Panc1 (cell line): ENCODE measurements at regions not wholly inside any gene's neighbourhood (a gene's known extent, or its start where the extent isn't known, plus 50 kb on each side); places are given as distances from the start of the nearest gene placed in this dataset.

Experiments used
- ATAC-seq: fragments of 200-7000 bp; cut with Tn5 transposase; 2 replicates; pipeline ENCODE4 v1.9.1; 2020; ENCODE audit warnings: mild to moderate bottlenecking, moderate library complexity
- BruUV-seq: library from RNA; stranded (reverse); fragments of 400-500 nt; replicated peaks from 2 replicates; lab custom pipeline; 2021; lab: Mats Ljungman, UMichigan
- CTCF ChIA-PET: fragments of 300-600 bp; sonication (Branson Sonifier 250); formaldehyde crosslinking; loops from one replicate; lab custom pipeline; 2022; ENCODE audit warnings: antibody characterized with exemption; lab: Charles Lee
- POLR2A ChIA-PET: fragments of 300-600 bp; sonication (Branson Sonifier 250); formaldehyde crosslinking; loops from one replicate; lab custom pipeline; 2022; ENCODE audit warnings: antibody characterized with exemption; lab: Charles Lee
- DNase-seq: peaks from one replicate; pipeline ENCODE4 v3.0.0-alpha.2; 2010; ENCODE audit warnings: low read depth, low spot score
- H3K27ac ChIP-seq: 2 replicates; pipeline ENCODE4 v1.5.1; 2011; ENCODE audit warnings: mild to moderate bottlenecking, low read length, inconsistent platforms
- H3K27me3 ChIP-seq: fragments of 200-500 bp; sonication (Bioruptor generic); 2 replicates; pipeline ENCODE4 v1.6.0; 2014; ENCODE audit warnings: low read length, inconsistent platforms; ENCODE audit not compliant: control insufficient read depth, insufficient read depth
- H3K36me3 ChIP-seq: fragments of 200-500 bp; sonication (Bioruptor generic); 2 replicates; pipeline ENCODE4 v1.5.1; 2014; ENCODE audit warnings: inconsistent platforms, mild to moderate bottlenecking, low read length, moderate library complexity; ENCODE audit not compliant: control insufficient read depth, insufficient read depth
- H3K4me1 ChIP-seq: 2 replicates; pipeline ENCODE4 v1.5.1; 2011; ENCODE audit warnings: inconsistent platforms, mild to moderate bottlenecking, low read length, moderate library complexity; ENCODE audit not compliant: control insufficient read depth, insufficient read depth
- H3K4me3 ChIP-seq, 2 experiments: 2 replicates each; pipeline ENCODE4 v1.5.1; 2011 to 2012; ENCODE audit warnings: low read depth in 2 of 2, low read length in 2 of 2, mild to moderate bottlenecking in 2 of 2, inconsistent platforms in 1 of 2, moderate library complexity in 1 of 2
- H3K9me3 ChIP-seq: fragments of 200-500 bp; sonication (Bioruptor generic); 2 replicates; pipeline ENCODE4 v1.5.1; 2014; ENCODE audit warnings: low read depth, mild to moderate bottlenecking, inconsistent platforms, low read length, moderate library complexity; ENCODE audit not compliant: control insufficient read depth, insufficient read depth
- CTCF ChIP-seq: fragments of 450-650 bp; IDR thresholded peaks from 2 replicates; pipeline ENCODE4 v1.5.1; 2017; ENCODE audit warnings: mild to moderate bottlenecking
- POLR2AphosphoS5 ChIP-seq: IDR thresholded peaks from 2 replicates; pipeline ENCODE4 v1.6.1; 2012; ENCODE audit warnings: mild to moderate bottlenecking, low read depth, low read length, moderate library complexity
- SIN3A ChIP-seq: IDR thresholded peaks from 2 replicates; pipeline ENCODE4 v1.6.1; 2012; ENCODE audit warnings: low read depth, mild to moderate bottlenecking, low read length, moderate library complexity, borderline replicate concordance; ENCODE audit not compliant: insufficient read depth
- TCF7L2 ChIP-seq: IDR thresholded peaks from 2 replicates; pipeline ENCODE4 v1.6.1; 2011; ENCODE audit warnings: mild to moderate bottlenecking, low read depth, low read length, inconsistent platforms
- in situ Hi-C: cut with HindIII; loops from 2 replicates; pipeline ENCODE4 v1.10.0; 2016; ENCODE audit warnings: low sequenced_read_pairs, low pct_unique_long_range_greater_than_20kb
- intact Hi-C: fragments of 100-400 bp; cut with micrococcal nuclease; formaldehyde crosslinking; loops from one replicate; pipeline ENCODE4 v1.10.0; 2022; ENCODE audit not compliant: unreplicated experiment
- TF ChIP-seq, protein P1 (sequence below), 2 experiments: IDR thresholded peaks; 2 replicates each; pipeline ENCODE4 v1.6.1; 2011 to 2012; ENCODE audit warnings: low read depth in 2 of 2, control low read depth in 1 of 2, low read length in 1 of 2, mild to moderate bottlenecking in 1 of 2, moderate library complexity in 1 of 2; ENCODE audit not compliant: insufficient read depth in 1 of 2

- ATAC-seq: no peak
- in situ Hi-C loops (no loop called here), intact Hi-C loops (no loop called here)
- CTCF ChIA-PET: no interaction called here
- Histone ChIP-seq H3K27ac (no peak overlapping the region), H3K9me3 (no peaks in the 10 kb centered on the region), H3K4me1 (no peaks in the 10 kb centered on the region), H3K27me3 (no peaks in the 10 kb centered on the region), H3K36me3 (no peaks in the 10 kb centered on the region), H3K4me3 (no peak overlapping the region)
- no peak for TF ChIP-seq CTCF
- no TSS peak for BruUV-seq
- DNase-seq: no peak
- POLR2A ChIA-PET: no interaction called here
Observed at GRCh38 chr13:80515296-80515695, 174.4 kb upstream of the SPRY2 start.

DNA sequence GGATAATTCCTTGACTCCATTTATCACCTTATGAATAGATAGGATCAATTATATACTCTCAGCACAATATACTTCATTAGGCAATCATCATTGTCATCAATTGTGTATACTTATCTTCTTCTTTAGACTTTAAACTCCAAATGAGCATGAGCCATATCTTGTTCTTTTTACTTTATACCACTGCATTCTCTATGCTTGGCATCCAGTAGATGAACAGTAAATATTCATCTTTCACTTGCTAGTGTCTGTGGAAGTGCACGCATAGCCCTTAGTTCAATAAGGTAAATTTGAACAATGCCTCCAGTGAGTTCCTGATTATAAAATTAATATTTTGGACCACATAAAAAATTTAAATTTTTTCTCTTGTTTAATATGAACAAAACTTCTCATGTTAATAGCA is 172.3 kb upstream of the SPRY2 start:
- H3K27me3 ChIP-seq: no peaks in the 10 kb centered on the region
- no peaks in the 10 kb centered on the region for H3K4me1 ChIP-seq
- BruUV-seq: no TSS peak
- ATAC-seq (no peak), DNase-seq (no peak)
- no peak overlapping the region for H3K27ac ChIP-seq
- TF ChIP-seq CTCF (no peak), POLR2AphosphoS5 (no peak), SIN3A (no peak), TCF7L2 (no peak)
- TF ChIP-seq, protein P1, sequence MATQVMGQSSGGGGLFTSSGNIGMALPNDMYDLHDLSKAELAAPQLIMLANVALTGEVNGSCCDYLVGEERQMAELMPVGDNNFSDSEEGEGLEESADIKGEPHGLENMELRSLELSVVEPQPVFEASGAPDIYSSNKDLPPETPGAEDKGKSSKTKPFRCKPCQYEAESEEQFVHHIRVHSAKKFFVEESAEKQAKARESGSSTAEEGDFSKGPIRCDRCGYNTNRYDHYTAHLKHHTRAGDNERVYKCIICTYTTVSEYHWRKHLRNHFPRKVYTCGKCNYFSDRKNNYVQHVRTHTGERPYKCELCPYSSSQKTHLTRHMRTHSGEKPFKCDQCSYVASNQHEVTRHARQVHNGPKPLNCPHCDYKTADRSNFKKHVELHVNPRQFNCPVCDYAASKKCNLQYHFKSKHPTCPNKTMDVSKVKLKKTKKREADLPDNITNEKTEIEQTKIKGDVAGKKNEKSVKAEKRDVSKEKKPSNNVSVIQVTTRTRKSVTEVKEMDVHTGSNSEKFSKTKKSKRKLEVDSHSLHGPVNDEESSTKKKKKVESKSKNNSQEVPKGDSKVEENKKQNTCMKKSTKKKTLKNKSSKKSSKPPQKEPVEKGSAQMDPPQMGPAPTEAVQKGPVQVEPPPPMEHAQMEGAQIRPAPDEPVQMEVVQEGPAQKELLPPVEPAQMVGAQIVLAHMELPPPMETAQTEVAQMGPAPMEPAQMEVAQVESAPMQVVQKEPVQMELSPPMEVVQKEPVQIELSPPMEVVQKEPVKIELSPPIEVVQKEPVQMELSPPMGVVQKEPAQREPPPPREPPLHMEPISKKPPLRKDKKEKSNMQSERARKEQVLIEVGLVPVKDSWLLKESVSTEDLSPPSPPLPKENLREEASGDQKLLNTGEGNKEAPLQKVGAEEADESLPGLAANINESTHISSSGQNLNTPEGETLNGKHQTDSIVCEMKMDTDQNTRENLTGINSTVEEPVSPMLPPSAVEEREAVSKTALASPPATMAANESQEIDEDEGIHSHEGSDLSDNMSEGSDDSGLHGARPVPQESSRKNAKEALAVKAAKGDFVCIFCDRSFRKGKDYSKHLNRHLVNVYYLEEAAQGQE (IDR thresholded peaks at IDR 0.05; ENCODE audit: insufficient read depth in 1 of 2, low read depth in 2 of 2, low read length in 1 of 2): no peak
- in situ Hi-C loops (no loop called here), intact Hi-C loops (no loop called here)
- H3K4me3 ChIP-seq: no peak overlapping the region
- ChIA-PET POLR2A (no interaction called here), CTCF (no interaction called here)
- H3K9me3 ChIP-seq: no peaks in the 10 kb centered on the region
- H3K36me3 ChIP-seq: no peaks in the 10 kb centered on the region

GRCh38 chr13:80510686-80511085 is 169.8 kb upstream of the SPRY2 start:
- H3K9me3 ChIP-seq: no peaks in the 10 kb centered on the region
- DNase-seq (no peak), ATAC-seq (no peak)
- H3K4me3 ChIP-seq: no peak overlapping the region
- ChIA-PET POLR2A (no interaction called here), CTCF (no interaction called here)
- TF ChIP-seq, protein P1 (IDR thresholded peaks at IDR 0.05; ENCODE audit: insufficient read depth in 1 of 2, low read depth in 2 of 2, low read length in 1 of 2): no peak
- TF ChIP-seq TCF7L2 (no peak), SIN3A (no peak)
- H3K36me3 ChIP-seq: no peaks in the 10 kb centered on the region
- no peak overlapping the region for H3K27ac ChIP-seq
- in situ Hi-C loops: no loop called here
- BruUV-seq: no TSS peak
- H3K27me3 ChIP-seq: no peaks in the 10 kb centered on the region
- intact Hi-C loops: no loop called here
- H3K4me1 ChIP-seq: no peaks in the 10 kb centered on the region
